ENCODE measurements at regions not wholly inside any gene's neighbourhood (a gene's known extent, or its start where the extent isn't known, plus 50 kb on each side); places are given as distances from the start of the nearest gene placed in this dataset.

DNA sequence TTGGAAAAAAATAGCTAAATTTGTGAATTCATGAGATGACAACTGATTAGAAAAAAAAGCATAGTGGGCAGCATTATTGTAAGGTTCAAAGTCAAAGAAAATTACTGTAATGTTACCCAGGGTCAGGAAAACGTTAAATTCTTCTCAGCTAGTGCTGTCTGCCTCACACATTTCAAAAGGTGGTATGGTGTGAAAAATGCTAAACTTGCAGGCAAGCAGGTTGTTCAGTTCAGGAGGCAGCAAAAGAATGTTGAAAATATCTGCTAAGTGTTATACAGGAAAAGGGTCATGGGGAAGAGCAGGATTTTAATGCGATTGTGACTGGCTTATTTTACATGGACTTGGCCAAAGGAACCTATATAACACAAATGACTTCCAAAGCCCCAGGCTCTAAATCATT lies 232.5 kb upstream of the NDST3 start:
- Histone ChIP-seq H3K27ac (ENCODE audit: insufficient read depth, low read depth, low read length) (no peak overlapping the region), H3K4me3 (replicated peaks in 1 of 3; ENCODE audit: insufficient read depth in 1 of 3, low read depth in 1 of 3, low read length in 3 of 3) (no peak overlapping the region), H3K9me3 (replicated peaks; ENCODE audit: control insufficient read depth, insufficient read depth, low read length) (no peaks in the 10 kb centered on the region), H3K36me3 (ENCODE audit: control insufficient read depth in 2 of 2, extremely low read depth in 1 of 2, insufficient read depth in 2 of 2, low read length in 2 of 2) (no peaks in the 10 kb centered on the region), H3K79me2 (ENCODE audit: control insufficient read depth, insufficient read depth, low read length) (no peaks in the 10 kb centered on the region), H3K4me2 (ENCODE audit: insufficient read depth, low read length) (no peak overlapping the region), H2AFZ (ENCODE audit: low read depth, low read length) (no peak overlapping the region), H4K20me1 (replicated peaks; ENCODE audit: control insufficient read depth, extremely low read depth, insufficient read depth, low read length) (no peaks in the 10 kb centered on the region), H3K9ac (replicated peaks; ENCODE audit: extremely low read depth, insufficient read depth, low read length) (no peak overlapping the region), H3K9me1 (replicated peaks; ENCODE audit: control insufficient read depth, extremely low read depth, insufficient read depth, low read length) (no peaks in the 10 kb centered on the region), H3K4me1 (ENCODE audit: control insufficient read depth, extremely low read depth, insufficient read depth, low read length) (no peaks in the 10 kb centered on the region), H3K27me3 (ENCODE audit: control insufficient read depth in 2 of 2, insufficient read depth in 2 of 2, low read length in 2 of 2) (no peaks in the 10 kb centered on the region)
- ChIA-PET POLR2A (no interaction called here), CTCF (no interaction called here)
- TF ChIP-seq FOS (IDR thresholded peaks at IDR 0.05; ENCODE audit: borderline replicate concordance, insufficient read depth, low read length) (no peak), GATA2 (IDR thresholded peaks at IDR 0.05; ENCODE audit: insufficient read depth, insufficient read length, low read depth, low read length) (no peak), EZH2 (IDR thresholded peaks at IDR 0.05; ENCODE audit: borderline replicate concordance, low read depth, low read length, severe bottlenecking) (no peak)
- TF ChIP-seq, protein P1, sequence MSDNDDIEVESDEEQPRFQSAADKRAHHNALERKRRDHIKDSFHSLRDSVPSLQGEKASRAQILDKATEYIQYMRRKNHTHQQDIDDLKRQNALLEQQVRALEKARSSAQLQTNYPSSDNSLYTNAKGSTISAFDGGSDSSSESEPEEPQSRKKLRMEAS (IDR thresholded peaks at IDR 0.05; ENCODE audit: insufficient read depth, insufficient read length), result no peak
- BruUV-seq (replicated peaks), result no TSS peak
- DNase-seq (ENCODE audit: low read depth, low spot score) (no peak), FAIRE-seq (no peak)
- intact Hi-C loops (cut with micrococcal nuclease) (no loop called here), dilution Hi-C loops (cut with MboI; ENCODE audit: extremely low pct_ligation_motif_present, low sequenced_read_pairs) (no loop called here)

- H3K4me1 ChIP-seq (ENCODE audit: control insufficient read depth, extremely low read depth, insufficient read depth, low read length), result no peaks in the 10 kb centered on the region
- no peaks in the 10 kb centered on the region for H3K36me3 ChIP-seq (ENCODE audit: control insufficient read depth in 2 of 2, extremely low read depth in 1 of 2, insufficient read depth in 2 of 2, low read length in 2 of 2)
- ChIA-PET CTCF (no interaction called here), POLR2A (no interaction called here)
- no peak overlapping the region for H3K27ac ChIP-seq (ENCODE audit: insufficient read depth, low read depth, low read length)
- intact Hi-C loops (cut with micrococcal nuclease) (no loop called here), dilution Hi-C loops (cut with MboI; ENCODE audit: extremely low pct_ligation_motif_present, low sequenced_read_pairs) (no loop called here)
- no peak for FAIRE-seq
- no peaks in the 10 kb centered on the region for H4K20me1 ChIP-seq (replicated peaks; ENCODE audit: control insufficient read depth, extremely low read depth, insufficient read depth, low read length)
- no peak overlapping the region for H2AFZ ChIP-seq (ENCODE audit: low read depth, low read length)
- no peaks in the 10 kb centered on the region for H3K9me3 ChIP-seq (replicated peaks; ENCODE audit: control insufficient read depth, insufficient read depth, low read length)
- H3K27me3 ChIP-seq (ENCODE audit: control insufficient read depth in 2 of 2, insufficient read depth in 2 of 2, low read length in 2 of 2), result no peaks in the 10 kb centered on the region
- no peak overlapping the region for H3K9ac ChIP-seq (replicated peaks; ENCODE audit: extremely low read depth, insufficient read depth, low read length)
- DNase-seq (ENCODE audit: low read depth, low spot score), result no peak
- no peaks in the 10 kb centered on the region for H3K79me2 ChIP-seq (ENCODE audit: control insufficient read depth, insufficient read depth, low read length)
- no TSS peak for BruUV-seq (replicated peaks)
- no peaks in the 10 kb centered on the region for H3K9me1 ChIP-seq (replicated peaks; ENCODE audit: control insufficient read depth, extremely low read depth, insufficient read depth, low read length)
- H3K4me3 ChIP-seq (replicated peaks in 1 of 3; ENCODE audit: insufficient read depth in 1 of 3, low read depth in 1 of 3, low read length in 3 of 3), result no peak overlapping the region
- H3K4me2 ChIP-seq (ENCODE audit: insufficient read depth, low read length), result no peak overlapping the region
- TF ChIP-seq MYC (IDR thresholded peaks at IDR 0.05; ENCODE audit: low read depth, low read length) (no peak), POLR2A (IDR thresholded peaks at IDR 0.05; ENCODE audit: low read depth, low read length) (no peak), GATA2 (IDR thresholded peaks at IDR 0.05; ENCODE audit: insufficient read depth, insufficient read length, low read depth, low read length) (no peak), CTCF (IDR thresholded peaks at IDR 0.05; ENCODE audit: extremely low read depth in 1 of 2, insufficient read depth in 1 of 2, low read depth in 1 of 2, low read length in 2 of 2) (no peak), JUN (IDR thresholded peaks at IDR 0.05; ENCODE audit: borderline replicate concordance, insufficient read depth, insufficient read length, low read depth) (no peak)
These were observed 222.6 kb upstream of the NDST3 start for GRCh38 chr4:117811731-117812130.
